Hematopoietic multipotent progenitor cell treated with erythropoietin and hydrocortisone succinate and interleukin-3 and kit ligand, for 15 days (in vitro differentiated cells): ENCODE measurements at regions not wholly inside any gene's neighbourhood (a gene's known extent, or its start where the extent isn't known, plus 50 kb on each side); places are given as distances from the start of the nearest gene placed in this dataset.

Experiments used
- DNase-seq: peaks from one replicate; pipeline ENCODE4 v3.0.0-alpha.2; 2015; ENCODE audit warnings: low spot score

DNA sequence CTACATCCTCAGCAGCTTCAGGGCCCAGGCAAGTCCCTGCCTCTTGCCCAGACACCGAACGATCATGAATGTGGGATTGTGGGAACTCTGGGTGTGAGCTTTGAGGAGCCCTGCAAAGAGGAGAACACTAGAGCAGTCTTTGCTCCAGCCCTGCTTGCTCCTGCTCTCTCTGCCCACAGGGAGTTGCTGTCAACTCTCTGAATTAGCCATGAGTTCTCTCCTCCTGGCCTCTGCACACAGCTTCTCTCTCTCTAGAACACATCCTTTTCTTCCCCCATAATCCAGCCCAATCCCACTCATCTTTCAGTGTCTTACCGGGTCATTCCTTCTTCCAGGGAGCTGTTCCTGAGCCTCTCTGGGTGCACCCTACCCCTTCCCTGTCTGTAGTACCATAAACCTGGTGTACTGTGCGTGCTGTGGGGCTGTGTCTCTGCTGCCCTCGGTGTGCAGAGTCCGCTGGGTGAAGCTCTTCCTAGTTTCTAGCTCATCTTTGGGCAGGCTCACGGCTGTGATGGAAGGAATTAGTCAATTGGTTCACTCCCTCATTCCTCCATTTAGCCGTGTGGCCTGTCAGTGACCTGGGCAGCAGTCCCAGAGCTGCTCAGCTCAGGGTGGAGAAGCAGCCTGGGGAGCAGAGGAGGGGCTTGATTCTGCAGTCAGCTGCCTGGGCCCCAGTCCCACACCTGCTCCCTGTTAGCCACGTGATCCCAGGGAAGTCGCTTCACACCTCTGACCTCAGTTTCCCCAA is 132.9 kb upstream of the HDAC4 start:
- DNase-seq: no peak

DNA sequence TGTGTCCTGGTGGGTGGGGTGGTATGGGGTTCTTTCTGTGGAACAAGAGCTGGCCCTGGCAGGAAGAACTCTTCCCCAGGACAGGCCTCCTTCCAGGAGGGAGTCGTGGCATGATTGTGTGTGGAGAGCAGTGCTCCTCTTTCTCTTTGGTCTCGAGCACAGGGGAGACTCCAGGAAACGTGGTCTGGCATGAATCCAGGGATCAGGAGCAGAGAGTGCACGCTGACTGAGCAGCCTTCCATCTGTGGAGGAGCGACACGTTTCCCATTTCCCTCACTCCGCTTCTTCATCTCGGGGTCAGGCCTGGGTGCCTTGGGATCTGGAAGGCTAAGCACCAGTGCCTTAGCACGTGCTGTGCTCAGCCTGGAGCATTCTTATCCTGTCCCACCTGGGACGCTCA is 132.0 kb upstream of the HDAC4 start:
- DNase-seq: no peak

DNA sequence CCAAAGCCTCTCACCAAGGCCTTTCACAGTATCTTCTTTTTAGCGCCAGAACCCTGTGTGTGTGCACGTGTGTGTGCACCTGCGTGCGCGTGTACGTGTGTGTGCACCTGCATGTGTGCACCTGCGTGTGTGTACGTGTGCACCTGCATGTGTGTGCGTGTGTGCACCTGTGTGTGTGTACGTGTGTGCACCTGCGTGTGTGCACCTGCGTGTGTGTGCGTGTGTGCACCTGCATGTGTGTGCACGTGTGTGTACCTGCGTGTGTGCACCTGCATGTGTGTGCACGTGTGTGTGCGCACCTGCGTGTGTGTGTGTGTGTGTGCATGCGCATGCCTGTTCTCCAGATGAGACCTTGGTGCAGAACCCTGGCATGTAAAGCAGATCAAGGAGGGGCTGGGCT is 131.4 kb upstream of the HDAC4 start:
- no peak for DNase-seq

DNA sequence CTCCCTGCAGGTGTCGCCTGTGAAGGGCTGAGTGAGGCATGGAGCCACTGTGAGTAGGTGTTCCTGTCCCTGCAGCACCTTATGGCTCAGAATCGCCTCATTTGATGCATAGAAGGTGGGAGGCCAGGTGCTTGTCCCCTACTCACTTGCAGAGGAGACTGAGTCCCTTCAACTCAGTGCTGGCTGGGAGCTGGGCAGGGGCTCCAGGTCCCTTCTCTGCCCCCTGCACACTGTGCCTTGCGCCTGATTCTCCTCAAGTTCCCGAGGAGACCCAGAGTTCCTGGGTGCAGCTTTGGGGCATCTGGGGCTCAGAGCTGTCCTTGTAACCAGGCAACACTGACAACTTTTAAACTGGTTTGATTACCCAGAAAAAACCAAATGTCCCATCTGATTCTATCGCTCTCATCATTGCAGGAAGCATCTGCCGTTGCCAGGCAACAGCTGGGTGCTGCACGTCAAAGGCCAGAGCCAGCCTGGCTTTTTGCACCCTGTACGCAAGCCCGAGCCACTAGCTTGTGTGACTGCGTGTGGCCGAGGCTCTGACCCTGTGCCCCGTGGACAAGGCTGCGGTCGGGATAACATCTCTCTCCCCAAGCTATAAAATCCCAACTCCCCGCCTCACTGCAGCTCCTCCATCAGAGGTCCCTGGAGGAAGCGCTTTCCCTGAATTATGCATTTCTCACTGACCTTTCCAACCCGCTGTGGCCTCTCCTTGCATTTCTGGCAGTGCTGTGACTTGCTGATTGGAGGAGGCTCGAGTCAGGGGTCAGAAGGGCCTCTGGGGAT is 130.8 kb upstream of the HDAC4 start:
- no peak for DNase-seq

DNA sequence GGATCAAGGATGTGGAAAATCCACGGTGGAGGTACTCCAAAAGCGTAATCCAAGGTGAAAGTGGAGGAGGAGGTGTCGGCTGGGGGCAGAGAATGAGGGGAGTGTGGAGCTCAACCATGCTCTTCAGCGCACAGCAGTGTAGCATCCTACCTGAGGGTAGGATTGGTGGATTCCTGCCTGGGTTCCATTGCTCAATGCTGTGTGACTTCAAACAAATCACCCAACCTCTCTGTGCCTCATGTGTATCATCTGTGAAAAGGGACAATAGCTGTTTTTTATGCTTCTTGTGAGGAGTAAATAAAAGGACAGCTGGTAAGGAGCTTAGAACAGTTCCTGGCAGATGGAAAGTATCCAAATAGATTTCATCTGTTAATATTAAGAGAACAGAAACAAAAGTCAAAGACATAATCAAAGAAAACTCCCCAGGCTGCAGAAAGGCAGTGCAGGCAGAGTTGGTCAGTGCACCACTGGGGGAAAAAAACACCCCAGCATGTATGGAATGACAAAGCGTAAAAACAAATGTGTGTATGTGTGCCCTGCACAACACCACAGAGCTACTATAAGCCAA is 130.0 kb upstream of the HDAC4 start:
- DNase-seq: no peak

DNA sequence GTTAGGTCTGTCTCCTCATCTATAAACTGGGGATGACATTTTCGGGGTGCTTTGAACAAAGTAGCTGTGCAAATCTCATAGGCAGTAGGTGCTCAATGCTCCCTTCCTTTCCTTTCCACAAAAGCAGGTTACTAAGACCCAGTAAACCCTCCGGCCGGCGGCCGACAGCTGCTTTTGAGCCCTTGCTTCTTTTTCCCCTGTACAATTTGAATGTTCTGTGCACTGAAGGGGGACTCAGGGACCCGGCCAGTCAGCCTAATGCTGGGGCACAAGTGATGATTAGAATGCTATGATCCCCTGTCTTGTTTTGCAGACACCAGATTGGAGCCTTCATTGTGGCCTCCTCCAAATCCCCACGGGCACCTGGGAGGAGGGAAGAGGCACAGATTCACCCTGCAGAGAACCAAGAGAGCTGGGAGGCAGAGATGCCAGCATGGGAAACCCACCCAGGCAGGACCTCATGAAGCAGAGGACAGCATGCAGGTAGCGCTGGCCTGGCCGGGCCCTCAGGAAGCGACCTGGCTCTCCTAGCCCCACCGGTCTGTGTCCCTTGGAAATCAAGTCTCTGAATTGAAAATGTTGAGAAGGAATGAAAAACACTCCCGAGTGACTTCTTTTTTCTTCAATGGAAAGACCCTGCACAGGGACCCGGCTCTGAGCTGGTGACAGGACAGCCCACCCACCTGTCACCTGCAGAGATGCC is 128.6 kb upstream of the HDAC4 start:
- DNase-seq: no peak

DNA sequence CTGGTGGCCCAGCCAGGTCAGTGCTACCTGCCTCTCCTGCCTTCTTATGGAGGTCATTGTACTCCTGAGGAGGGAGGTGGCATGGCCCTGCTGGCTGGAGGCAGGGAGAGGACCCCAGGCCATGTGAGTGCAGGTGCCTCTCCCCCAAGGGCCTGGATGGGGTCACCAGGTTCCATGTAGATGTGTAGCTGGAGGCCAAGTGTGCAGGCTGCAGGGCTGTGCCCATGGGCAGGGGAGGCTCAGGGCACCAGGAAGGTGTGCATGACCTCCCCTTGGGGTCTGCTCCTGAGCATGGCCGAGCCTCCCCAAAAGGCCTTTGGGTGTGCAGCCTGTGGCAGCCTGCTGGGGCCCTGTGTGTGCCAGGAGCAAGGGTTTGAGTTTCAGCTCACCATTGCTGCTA is 128.1 kb upstream of the HDAC4 start:
- DNase-seq: no peak

DNA sequence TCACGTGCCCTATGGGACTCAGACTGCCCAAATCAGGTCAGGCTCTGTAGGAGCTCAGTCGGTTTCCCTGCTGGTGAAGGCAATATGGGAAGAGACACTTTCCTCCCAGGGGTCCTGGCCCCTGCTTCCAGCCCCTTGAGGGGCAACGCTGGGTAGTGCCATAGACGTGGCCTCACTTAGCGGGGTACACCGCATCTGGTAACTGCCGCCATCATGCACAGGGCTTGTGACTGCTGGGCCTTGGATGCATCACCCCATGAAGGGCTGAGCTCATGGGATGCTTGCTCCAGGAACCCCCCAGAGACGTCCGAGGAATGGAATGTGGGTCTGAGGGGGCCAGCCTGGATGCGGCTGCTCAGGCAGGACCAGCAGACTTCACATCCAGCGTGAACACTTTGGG is 127.3 kb upstream of the HDAC4 start:
- DNase-seq: no peak

DNA sequence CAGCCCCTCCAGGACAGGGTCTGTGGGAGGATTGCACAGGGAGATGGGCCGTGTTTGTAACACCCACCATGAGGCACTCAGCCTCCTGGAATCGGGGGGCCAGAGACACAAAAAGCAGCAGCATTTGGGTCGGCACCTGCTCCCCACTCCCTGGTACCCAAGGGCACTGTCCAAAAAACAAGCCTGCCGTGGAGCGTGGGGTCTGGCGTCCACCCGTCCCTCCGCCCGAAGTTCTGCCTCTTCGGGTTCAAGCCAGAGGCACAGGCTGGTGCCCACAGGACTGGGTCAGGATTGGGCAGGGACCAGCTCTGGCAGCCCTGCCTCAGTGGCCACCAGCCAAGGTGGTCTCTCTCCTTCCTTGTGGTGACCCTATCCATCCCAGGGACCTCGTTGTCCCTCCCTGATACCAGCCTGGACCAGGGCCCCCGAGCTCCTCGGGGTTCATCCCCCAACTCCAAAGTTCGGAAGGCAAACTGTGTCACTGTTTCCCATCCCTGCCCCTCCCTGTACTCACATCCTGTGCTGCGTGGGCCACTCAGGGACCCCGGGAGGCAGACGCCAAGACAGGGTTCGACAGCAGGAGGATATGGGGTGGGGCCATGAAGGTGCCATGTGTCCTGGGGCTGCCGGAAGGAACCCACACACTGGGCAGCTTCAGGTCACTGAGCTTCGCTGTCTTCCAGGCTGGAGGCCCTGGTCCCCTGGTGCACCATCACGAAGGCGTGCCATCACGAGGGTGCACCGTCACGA is 126.0 kb upstream of the HDAC4 start:
- no peak for DNase-seq

DNA sequence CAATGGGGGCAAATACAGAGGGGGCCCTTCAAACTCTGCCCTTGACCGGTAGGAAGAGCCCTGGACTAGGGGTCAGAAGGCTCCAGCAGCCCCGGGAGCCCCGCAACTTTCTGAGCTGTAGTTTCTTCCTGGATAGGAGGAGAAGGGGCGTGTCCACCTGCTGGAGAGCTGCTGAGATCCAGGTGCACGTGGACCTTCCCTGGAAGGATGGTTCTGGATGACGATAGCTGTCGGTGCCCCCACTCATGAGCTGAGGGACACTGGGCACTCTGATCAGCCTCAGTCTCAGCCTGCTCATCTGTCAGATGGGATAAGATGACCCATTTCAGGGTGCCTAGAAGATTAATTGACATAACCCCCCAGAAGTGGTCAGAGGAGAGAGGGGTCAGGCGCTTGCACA is 125.2 kb upstream of the HDAC4 start:
- no peak for DNase-seq

DNA sequence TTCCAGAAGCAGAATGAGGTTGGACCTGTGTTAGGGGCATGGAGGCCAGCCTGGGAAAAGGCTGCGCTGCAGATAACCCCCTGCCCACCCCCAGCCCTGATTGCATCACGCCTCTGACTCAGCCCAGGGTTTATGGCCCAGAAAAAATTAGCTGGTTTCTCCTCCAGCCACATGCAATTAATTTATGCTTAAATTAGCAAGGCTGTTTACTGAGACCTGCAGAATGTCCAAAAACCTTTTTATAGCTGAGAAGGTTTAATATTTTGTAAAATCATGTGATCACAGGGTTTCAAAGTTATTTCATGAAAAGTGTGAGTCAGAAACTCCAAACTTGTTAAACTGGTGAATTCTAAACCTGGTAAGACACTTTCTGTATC is 123.1 kb upstream of the HDAC4 start:
- no peak for DNase-seq

DNA sequence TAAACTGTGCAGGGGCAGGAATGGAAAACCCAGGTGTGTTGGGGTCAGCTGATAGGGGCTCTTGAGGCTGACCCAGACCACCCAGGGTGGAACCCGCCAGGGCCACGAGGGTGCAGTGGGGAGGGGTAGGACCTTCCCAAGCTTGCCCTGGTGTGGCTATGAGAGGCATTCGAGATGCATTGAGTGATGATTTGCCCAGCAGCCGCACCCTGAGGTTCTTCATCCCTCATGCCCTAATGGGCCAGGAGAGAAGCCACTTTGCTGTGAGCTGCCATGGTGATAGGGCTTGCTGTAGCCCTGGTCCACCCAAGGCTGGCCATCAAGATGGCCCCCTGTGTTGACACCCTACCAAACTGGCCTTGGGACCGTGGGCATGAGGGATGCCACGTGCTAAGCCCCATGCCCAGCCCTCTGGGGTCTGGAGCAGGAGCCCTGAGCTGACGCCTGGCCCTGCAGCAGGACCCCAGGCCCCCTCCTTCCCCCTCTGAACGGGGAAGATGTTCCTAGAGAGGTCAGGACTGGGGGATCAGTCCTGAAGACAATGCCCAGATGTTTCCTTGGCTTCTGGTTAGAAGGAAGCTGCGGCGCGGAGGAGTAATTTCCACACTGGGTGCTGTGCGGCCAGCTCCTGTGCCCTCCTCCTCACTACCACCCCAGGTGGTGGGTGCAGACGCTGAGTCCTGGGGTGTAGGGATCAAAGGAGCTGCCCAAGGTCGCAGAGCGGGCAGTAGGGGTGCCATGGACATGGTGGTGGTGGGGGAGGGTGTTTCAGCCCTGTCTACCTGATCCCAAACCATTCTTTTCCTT is 122.5 kb upstream of the HDAC4 start:
- DNase-seq: no peak

DNA sequence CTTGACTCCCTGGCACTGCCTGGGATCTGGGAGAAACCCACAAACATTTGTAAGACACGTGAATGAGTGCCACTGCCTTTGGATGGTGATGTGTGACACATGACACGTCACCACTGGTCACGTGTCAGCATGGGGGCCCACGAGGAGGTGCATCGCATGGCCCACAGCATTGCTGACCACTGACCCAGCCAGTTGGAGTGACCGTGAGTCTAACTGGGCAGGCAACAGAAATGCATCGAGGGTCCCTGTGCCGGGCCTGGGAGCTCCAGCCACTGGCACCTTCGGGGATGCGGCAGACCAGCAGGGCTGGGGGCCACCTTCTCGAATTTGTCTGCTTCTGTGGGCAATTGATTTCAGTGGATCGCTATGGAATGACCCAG is 121.9 kb upstream of the HDAC4 start:
- DNase-seq: no peak

DNA sequence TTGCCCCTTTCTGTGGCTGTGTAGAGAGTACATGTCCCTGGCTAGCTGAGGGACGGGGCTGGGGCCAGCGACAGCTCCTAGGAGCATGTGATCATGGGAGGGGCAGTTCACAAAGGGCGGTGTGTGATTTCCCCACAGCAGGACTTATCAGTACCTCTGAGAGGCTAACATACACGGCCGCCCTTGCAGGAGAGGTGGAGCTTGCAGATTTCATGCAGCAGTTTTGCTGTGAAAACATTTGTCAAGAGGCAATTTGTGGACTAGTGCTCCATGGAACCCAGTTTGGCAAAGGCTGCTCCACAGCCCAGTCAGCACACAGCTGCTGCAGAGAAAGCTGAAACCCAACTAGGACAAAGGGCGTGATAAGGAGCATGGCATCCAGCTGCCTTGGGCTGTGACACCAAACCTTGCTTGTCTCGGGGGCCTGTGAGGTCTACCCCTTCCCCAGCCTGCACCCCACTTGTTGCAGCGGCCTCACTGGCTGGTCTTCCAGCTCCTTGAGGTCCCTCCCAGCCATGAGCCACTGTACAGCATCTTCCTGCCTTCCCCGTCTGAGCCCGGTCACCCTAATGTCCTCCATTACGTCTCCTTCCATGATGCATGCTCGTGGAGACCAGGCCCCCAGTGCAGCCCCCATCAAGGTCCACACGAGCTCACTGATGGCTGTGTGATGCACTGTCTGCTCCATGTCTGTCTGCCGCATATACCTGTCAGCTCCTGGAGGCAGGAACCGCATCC is 121.4 kb upstream of the HDAC4 start:
- DNase-seq: peak; percentile 21

DNA sequence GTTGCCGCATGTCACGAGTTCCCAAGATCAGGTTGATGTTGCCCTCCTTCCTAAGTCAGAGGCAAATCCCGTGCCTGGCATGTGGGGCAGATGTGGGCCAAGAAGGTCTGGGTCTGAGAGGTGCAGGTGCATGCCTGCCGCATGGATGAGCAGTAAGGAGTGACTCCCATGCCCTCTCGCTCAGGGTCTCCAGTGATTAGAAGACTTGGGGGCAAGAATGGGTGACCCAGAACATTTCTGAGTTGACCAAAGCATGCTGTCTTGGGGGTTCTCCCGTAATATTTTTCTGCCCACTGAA is 120.6 kb upstream of the HDAC4 start:
- no peak for DNase-seq

DNA sequence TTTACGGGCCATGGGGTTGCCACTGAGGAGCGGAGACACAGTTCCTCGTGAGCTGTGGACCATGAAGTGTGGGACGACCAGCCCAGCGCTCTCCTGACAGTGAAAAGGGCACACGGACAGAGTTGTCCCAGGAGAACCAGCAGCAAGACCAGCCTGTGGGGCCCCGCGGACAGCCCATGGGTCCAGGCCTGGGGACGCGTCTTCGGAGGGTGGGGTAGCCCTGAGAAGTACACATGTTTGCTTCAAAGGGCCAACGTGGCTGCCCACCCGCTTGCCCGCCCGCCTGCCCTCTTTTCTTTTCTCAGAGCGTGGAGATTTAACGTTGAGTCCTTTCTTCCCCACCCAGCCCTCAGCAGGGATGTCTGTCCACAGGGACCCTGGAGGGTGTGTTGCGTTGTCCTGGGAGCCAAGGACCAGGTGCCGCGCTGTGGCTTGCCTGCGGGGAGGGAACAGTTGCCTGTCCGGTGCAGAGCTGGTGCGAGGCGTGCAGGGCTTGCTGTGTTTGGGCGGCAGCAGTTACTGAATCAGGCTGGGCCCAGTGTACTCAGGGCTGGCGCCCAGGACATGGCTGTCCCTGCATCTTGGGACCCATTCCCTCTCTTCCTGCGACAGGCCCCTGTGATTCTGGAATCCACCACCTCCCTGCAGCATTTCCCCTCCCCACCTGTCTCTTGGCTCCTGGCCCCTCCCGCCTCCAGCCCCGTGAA is 120.1 kb upstream of the HDAC4 start:
- DNase-seq: no peak

DNA sequence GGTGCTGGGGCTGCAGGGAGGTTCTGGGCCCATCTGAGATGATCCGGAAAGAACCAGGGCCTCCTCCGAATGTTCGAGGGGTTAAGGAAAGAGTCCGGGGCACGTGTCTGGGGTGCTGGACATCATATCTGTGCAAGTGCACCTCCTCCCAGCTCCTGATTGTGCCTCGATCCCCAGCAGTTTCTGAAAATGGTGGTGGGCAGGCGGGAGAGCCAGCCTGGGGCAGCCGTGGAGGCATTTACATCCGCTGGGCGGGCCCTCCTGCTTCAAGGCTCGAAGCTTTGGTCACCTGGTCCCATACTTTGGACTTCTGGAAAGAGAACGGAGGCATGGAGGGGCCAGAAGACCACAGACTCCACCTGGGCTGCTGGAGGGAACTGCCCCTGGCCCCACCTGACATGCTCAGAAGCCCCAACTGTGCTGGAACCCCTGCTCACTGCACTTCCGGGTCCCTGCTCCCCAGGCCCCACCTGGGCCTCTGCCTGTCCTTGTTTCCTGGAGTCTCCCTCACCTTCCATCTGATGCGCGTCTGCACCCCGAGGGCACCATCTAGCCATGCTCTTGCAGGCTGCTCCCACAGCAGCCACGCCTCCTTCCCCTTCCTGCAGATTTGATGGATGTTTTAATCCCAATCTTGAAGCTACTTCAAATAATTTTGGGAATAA is 119.2 kb upstream of the HDAC4 start:
- no peak for DNase-seq

DNA sequence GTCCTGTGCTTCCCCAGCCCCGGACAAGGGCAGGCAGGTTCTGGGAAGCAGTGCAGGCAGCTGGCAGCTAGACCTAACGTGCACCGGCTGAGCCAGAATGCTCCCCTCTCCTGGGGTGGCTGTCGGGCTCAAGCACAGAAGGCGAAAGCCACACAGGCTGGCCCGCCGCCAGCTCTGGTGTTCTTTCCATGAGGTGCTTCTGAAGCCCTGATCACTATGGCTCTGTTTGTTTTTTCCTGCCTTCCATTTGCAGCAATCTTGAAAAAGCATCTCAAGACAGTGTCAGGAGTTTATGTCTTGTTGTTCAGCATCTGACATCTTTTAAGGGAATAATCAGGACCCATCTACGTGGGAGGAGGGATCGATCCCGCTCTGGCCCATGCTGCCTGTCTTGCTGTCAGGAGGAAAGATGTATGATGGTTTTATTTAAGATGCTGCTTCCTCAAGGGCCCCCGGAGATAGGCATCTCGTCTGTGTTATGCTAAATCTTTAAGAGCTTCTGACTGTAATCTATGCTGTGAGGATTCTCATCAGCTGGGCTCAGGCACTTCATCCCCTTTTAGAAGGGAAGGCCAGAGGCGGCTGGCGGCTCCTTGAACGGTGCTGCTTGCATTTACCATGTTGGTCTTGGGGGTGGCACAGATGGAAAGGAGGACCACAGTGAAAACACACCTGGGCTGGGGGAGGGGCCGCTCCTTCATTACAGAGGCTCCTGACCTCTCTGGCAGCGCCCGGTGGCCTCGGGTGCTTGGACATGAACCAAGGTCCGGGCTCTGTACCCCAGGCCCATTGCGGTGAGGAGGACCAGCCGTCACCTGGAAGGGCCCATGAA is 118.5 kb upstream of the HDAC4 start:
- no peak for DNase-seq
